ENCODE measurements at regions not wholly inside any gene's neighbourhood (a gene's known extent, or its start where the extent isn't known, plus 50 kb on each side); places are given as distances from the start of the nearest gene placed in this dataset.
"Not testable (repeated sequence)": the region's sequence is repeated elsewhere in the genome, so short reads cannot be mapped to it uniquely, and the experiment has no call there.

- H3K4me2 ChIP-seq (ENCODE audit: low read length), result no peak overlapping the region
- H3K36me3 ChIP-seq (ENCODE audit: insufficient read depth, low read length), result no peaks in the 10 kb centered on the region
- H2AFZ ChIP-seq (ENCODE audit: low read depth, low read length), result no peak overlapping the region
- H3F3A ChIP-seq (ENCODE audit: insufficient read depth, low read length, poor library complexity, severe bottlenecking), result no peaks in the 10 kb centered on the region
- no peak overlapping the region for H3K27ac ChIP-seq (ENCODE audit: low read length)
- no peaks in the 10 kb centered on the region for H3K79me2 ChIP-seq (replicated peaks; ENCODE audit: insufficient read depth, low read length)
- no peaks in the 10 kb centered on the region for H3K27me3 ChIP-seq (ENCODE audit: insufficient read depth, low read depth, low read length)
- H3K9ac ChIP-seq (ENCODE audit: low read length), result no peak overlapping the region
- H3K4me3 ChIP-seq (ENCODE audit: low read length), result no peak overlapping the region
- H3K9me3 ChIP-seq (ENCODE audit: low read length), result no peaks in the 10 kb centered on the region
- H3K9me2 ChIP-seq (ENCODE audit: insufficient read depth, low read length), result no peaks in the 10 kb centered on the region
- no peaks in the 10 kb centered on the region for H4K20me1 ChIP-seq (ENCODE audit: insufficient read depth)
- TF ChIP-seq CTCF (IDR thresholded peaks at IDR 0.05; ENCODE audit: poor library complexity, severe bottlenecking), result no peak
These were observed 1365.3 kb upstream of the WWC1 start for GRCh38 chr5:166926138-166926537.

- not testable (repeated sequence) for H3K27ac ChIP-seq (ENCODE audit: low read length); H3F3A ChIP-seq (ENCODE audit: insufficient read depth, low read length, poor library complexity, severe bottlenecking); H4K20me1 ChIP-seq (ENCODE audit: insufficient read depth); H3K27me3 ChIP-seq (ENCODE audit: insufficient read depth, low read depth, low read length); H3K4me3 ChIP-seq (ENCODE audit: low read length); H3K4me2 ChIP-seq (ENCODE audit: low read length); H3K36me3 ChIP-seq (ENCODE audit: insufficient read depth, low read length); H3K79me2 ChIP-seq (replicated peaks; ENCODE audit: insufficient read depth, low read length); H3K9ac ChIP-seq (ENCODE audit: low read length); H3K9me2 ChIP-seq (ENCODE audit: insufficient read depth, low read length); H3K9me3 ChIP-seq (ENCODE audit: low read length); H2AFZ ChIP-seq (ENCODE audit: low read depth, low read length)
These were observed 1364.5 kb upstream of the WWC1 start for GRCh38 chr5:166926806-166927475.

GRCh38 chr5:166936351-166936750 is 1355.1 kb upstream of the WWC1 start:
- no peaks in the 10 kb centered on the region for H4K20me1 ChIP-seq (ENCODE audit: insufficient read depth)

More at GRCh38 chr5:166936351-166936750, 1355.1 kb upstream of the WWC1 start:
- Histone ChIP-seq H3K4me2 (ENCODE audit: low read length) (no peak overlapping the region), H3K36me3 (ENCODE audit: insufficient read depth, low read length) (no peaks in the 10 kb centered on the region), H3K79me2 (replicated peaks; ENCODE audit: insufficient read depth, low read length) (no peaks in the 10 kb centered on the region), H3K4me3 (ENCODE audit: low read length) (no peak overlapping the region), H3K9me2 (ENCODE audit: insufficient read depth, low read length) (no peaks in the 10 kb centered on the region), H3K9ac (ENCODE audit: low read length) (no peak overlapping the region), H2AFZ (ENCODE audit: low read depth, low read length) (no peak overlapping the region), H3K9me3 (ENCODE audit: low read length) (no peaks in the 10 kb centered on the region), H3K27ac (ENCODE audit: low read length) (no peak overlapping the region), H3F3A (ENCODE audit: insufficient read depth, low read length, poor library complexity, severe bottlenecking) (no peaks in the 10 kb centered on the region), H3K27me3 (ENCODE audit: insufficient read depth, low read depth, low read length) (no peaks in the 10 kb centered on the region)
- no peak for TF ChIP-seq MXI1 (conservative IDR thresholded peaks at IDR 0.05; ENCODE audit: poor library complexity, severe bottlenecking)
- no peak for TF ChIP-seq CTCF (IDR thresholded peaks at IDR 0.05; ENCODE audit: poor library complexity, severe bottlenecking)
- TF ChIP-seq RAD21 (conservative IDR thresholded peaks at IDR 0.05), result no peak
- TF ChIP-seq SMC3 (conservative IDR thresholded peaks at IDR 0.05; ENCODE audit: poor library complexity), result no peak
- TF ChIP-seq EZH2 (IDR thresholded peaks at IDR 0.05; ENCODE audit: borderline replicate concordance, insufficient read depth, low read length, poor library complexity, severe bottlenecking), result no peak
- no peak for TF ChIP-seq REST (IDR thresholded peaks at IDR 0.05; ENCODE audit: borderline replicate concordance)
- no peak for TF ChIP-seq POLR2AphosphoS5 (IDR thresholded peaks at IDR 0.05)
- TF ChIP-seq EP300 (conservative IDR thresholded peaks at IDR 0.05; ENCODE audit: poor library complexity, severe bottlenecking), result no peak
